DOHH2 (cell line): ENCODE measurements at regions not wholly inside any gene's neighbourhood (a gene's known extent, or its start where the extent isn't known, plus 50 kb on each side); places are given as distances from the start of the nearest gene placed in this dataset.

Source experiments
- H3F3A ChIP-seq: fragments of 200-600 bp; sonication (generic), shearing (Covaris generic); 2 replicates; pipeline ENCODE4 v1.6.0; 2016; ENCODE audit warnings: antibody characterized with exemption, mild to moderate bottlenecking; ENCODE audit not compliant: control insufficient read depth, insufficient read depth
- H3K27ac ChIP-seq: fragments of 200-600 bp; sonication (generic); 2 replicates; pipeline ENCODE4 v1.5.1; 2014; ENCODE audit warnings: low read depth, mild to moderate bottlenecking, low read length, moderate library complexity
- H3K27me3 ChIP-seq: fragments of 200-600 bp; sonication (generic); 2 replicates; pipeline ENCODE4 v1.6.1; 2014; ENCODE audit warnings: mild to moderate bottlenecking, low read length, mixed read lengths; ENCODE audit not compliant: control insufficient read depth
- H3K36me3 ChIP-seq: fragments of 200-600 bp; sonication (generic); 2 replicates; pipeline ENCODE4 v1.6.1; 2014; ENCODE audit warnings: mild to moderate bottlenecking, low read length, moderate library complexity, mixed read lengths; ENCODE audit not compliant: control insufficient read depth
- H3K4me1 ChIP-seq: fragments of 200-600 bp; sonication (generic); 2 replicates; pipeline ENCODE4 v1.6.1; 2014; ENCODE audit warnings: mild to moderate bottlenecking, low read length, mixed read lengths; ENCODE audit not compliant: control insufficient read depth
- H3K4me2 ChIP-seq: fragments of 200-600 bp; sonication (generic); 2 replicates; pipeline ENCODE4 v1.6.0; 2014; ENCODE audit warnings: mild to moderate bottlenecking, low read length, moderate library complexity
- H3K4me3 ChIP-seq: fragments of 200-600 bp; sonication (generic); 2 replicates; pipeline ENCODE4 v1.5.1; 2014; ENCODE audit warnings: mild to moderate bottlenecking, low read length, mixed read lengths
- H3K79me2 ChIP-seq: fragments of 200-600 bp; sonication (generic); 2 replicates; pipeline ENCODE4 v1.6.1; 2014; ENCODE audit warnings: mild to moderate bottlenecking, low read length, mixed read lengths; ENCODE audit not compliant: control insufficient read depth
- H3K9me2 ChIP-seq: fragments of 200-600 bp; sonication (generic); replicated peaks from 2 replicates; pipeline ENCODE4 v1.6.1; 2014; ENCODE audit warnings: mild to moderate bottlenecking, low read length, mixed read lengths; ENCODE audit not compliant: control insufficient read depth
- H3K9me3 ChIP-seq: fragments of 200-600 bp; sonication (generic); 2 replicates; pipeline ENCODE4 v1.6.1; 2014; ENCODE audit warnings: antibody characterized with exemption, low read length, mixed read lengths; ENCODE audit not compliant: control insufficient read depth, insufficient read depth
- H4K20me1 ChIP-seq: fragments of 200-600 bp; sonication (generic); 2 replicates; pipeline ENCODE4 v1.6.0; 2014; ENCODE audit warnings: low read depth, mild to moderate bottlenecking, antibody characterized with exemption, low read length, moderate library complexity; ENCODE audit not compliant: control insufficient read depth, insufficient read depth
- EZH2phosphoT487 ChIP-seq: fragments of 200-600 bp; sonication (generic); IDR thresholded peaks from 2 replicates; pipeline ENCODE4 v1.6.1; 2017; ENCODE audit warnings: borderline replicate concordance, mild to moderate bottlenecking, antibody characterized with exemption, low read length, moderate library complexity, mixed read lengths
- TF ChIP-seq, protein P1 (sequence below): fragments of 200-600 bp; sonication (generic); IDR thresholded peaks from one replicate; pipeline ENCODE4 v1.5.1; 2014; ENCODE audit warnings: antibody characterized with exemption, mild to moderate bottlenecking, low read depth, low read length; ENCODE audit not compliant: poor library complexity, severe bottlenecking

DNA sequence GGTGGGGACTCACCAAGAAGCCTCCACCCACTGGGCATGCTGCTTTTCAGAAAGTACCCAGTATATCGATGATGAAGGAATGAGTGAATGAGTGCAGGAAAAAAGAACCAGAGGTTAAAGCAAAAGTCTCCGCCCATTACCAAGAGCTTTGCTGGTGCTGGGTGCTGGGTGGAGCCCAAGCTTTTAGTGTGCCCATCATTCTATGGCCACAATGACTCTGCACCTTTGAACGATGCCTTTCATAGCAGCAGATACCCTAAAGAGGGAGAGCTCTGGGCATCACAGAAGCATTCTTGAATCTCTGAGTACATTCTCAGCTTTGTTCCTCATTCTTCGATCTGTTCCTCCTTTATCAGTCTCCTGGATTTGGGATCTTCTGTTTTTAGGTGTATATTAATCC lies 450.7 kb upstream of the CCL2 start:
- H3K4me2 ChIP-seq, result no peak overlapping the region
- H3K4me1 ChIP-seq, result no peaks in the 10 kb centered on the region
- H3K9me2 ChIP-seq, result no peaks in the 10 kb centered on the region
- no peaks in the 10 kb centered on the region for H3K36me3 ChIP-seq
- H3K27ac ChIP-seq, result no peak overlapping the region
- no peaks in the 10 kb centered on the region for H4K20me1 ChIP-seq
- no peaks in the 10 kb centered on the region for H3K9me3 ChIP-seq
- no peak overlapping the region for H3K4me3 ChIP-seq
- no peaks in the 10 kb centered on the region for H3K27me3 ChIP-seq
- H3K79me2 ChIP-seq, result no peaks in the 10 kb centered on the region
- TF ChIP-seq, protein P1, sequence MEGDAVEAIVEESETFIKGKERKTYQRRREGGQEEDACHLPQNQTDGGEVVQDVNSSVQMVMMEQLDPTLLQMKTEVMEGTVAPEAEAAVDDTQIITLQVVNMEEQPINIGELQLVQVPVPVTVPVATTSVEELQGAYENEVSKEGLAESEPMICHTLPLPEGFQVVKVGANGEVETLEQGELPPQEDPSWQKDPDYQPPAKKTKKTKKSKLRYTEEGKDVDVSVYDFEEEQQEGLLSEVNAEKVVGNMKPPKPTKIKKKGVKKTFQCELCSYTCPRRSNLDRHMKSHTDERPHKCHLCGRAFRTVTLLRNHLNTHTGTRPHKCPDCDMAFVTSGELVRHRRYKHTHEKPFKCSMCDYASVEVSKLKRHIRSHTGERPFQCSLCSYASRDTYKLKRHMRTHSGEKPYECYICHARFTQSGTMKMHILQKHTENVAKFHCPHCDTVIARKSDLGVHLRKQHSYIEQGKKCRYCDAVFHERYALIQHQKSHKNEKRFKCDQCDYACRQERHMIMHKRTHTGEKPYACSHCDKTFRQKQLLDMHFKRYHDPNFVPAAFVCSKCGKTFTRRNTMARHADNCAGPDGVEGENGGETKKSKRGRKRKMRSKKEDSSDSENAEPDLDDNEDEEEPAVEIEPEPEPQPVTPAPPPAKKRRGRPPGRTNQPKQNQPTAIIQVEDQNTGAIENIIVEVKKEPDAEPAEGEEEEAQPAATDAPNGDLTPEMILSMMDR, result no peak
- TF ChIP-seq EZH2phosphoT487, result no peak
- no peaks in the 10 kb centered on the region for H3F3A ChIP-seq

GRCh38 chr17:33806631-33807030 lies 448.5 kb upstream of the CCL2 start:
- TF ChIP-seq, protein P1, result no peak
- no peak for TF ChIP-seq EZH2phosphoT487
- Histone ChIP-seq H3F3A (no peaks in the 10 kb centered on the region), H3K4me1 (no peaks in the 10 kb centered on the region), H3K27me3 (no peaks in the 10 kb centered on the region), H3K4me3 (no peak overlapping the region), H3K27ac (no peak overlapping the region), H3K9me2 (no peaks in the 10 kb centered on the region), H3K9me3 (no peaks in the 10 kb centered on the region), H3K4me2 (no peak overlapping the region), H4K20me1 (no peaks in the 10 kb centered on the region), H3K36me3 (no peaks in the 10 kb centered on the region), H3K79me2 (no peaks in the 10 kb centered on the region)

DNA sequence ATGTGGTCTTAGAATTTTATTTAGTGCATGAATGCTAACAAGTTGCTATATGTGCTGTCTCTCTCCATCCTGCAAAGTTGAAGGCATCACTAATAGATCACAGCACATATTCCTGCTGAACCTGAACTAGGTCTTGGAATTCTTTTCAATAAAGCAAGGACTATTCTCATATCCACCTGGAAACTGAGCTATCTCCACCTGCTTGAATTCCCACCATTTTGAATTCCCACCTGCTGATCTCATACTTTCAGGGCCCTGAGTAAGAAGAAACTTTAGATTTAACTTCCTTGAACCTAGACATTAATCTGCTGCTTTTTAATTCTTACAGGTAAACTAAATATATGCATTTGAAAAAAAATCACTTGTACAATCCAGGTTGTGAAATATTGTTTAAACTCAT lies 445.3 kb upstream of the CCL2 start:
- H3K27ac ChIP-seq, result no peak overlapping the region
- H3K4me2 ChIP-seq, result no peak overlapping the region
- no peaks in the 10 kb centered on the region for H3K79me2 ChIP-seq
- no peak overlapping the region for H3K4me3 ChIP-seq
- no peaks in the 10 kb centered on the region for H4K20me1 ChIP-seq
- no peaks in the 10 kb centered on the region for H3K9me3 ChIP-seq
- no peaks in the 10 kb centered on the region for H3K27me3 ChIP-seq
- H3K36me3 ChIP-seq, result no peaks in the 10 kb centered on the region
- H3K9me2 ChIP-seq, result no peaks in the 10 kb centered on the region
- no peaks in the 10 kb centered on the region for H3K4me1 ChIP-seq
- H3F3A ChIP-seq, result no peaks in the 10 kb centered on the region
- TF ChIP-seq EZH2phosphoT487, result no peak
- TF ChIP-seq, protein P1, result no peak
